Gastroesophageal sphincter (tissue), 4 donors: ENCODE measurements at regions not wholly inside any gene's neighbourhood (a gene's known extent, or its start where the extent isn't known, plus 50 kb on each side); places are given as distances from the start of the nearest gene placed in this dataset.

ENCODE experiments used
- ATAC-seq: fragments of 150-250 bp; one replicate; pipeline ENCODE4 v1.9.1; 2016; ENCODE audit warnings: mild to moderate bottlenecking, moderate library complexity
- H3K27ac ChIP-seq, 4 donors: fragments of 200-600 bp; sonication (generic) in 3 of 4; 1 replicate in 3 of 4; 2 replicates in 1 of 4; pipeline ENCODE4 v1.5.1; 2016 to 2019
- H3K27me3 ChIP-seq: fragments of 200-600 bp; sonication (generic); one replicate; pipeline ENCODE4 v1.5.1; 2019
- H3K36me3 ChIP-seq, 2 donors: fragments of 200-600 bp; sonication (generic); one replicate each; pipeline ENCODE4 v1.5.1; 2019; ENCODE audit warnings: control low read depth in 1 of 2
- H3K4me1 ChIP-seq, 3 donors: fragments of 200-600 bp; sonication (generic); 1 replicate in 2 of 3; 2 replicates in 1 of 3; pipeline ENCODE4 v1.5.1; 2016 to 2019; ENCODE audit warnings: control low read depth in 2 of 3
- H3K4me3 ChIP-seq, 2 donors: fragments of 200-600 bp; sonication (generic); one replicate each; pipeline ENCODE4 v1.5.1; 2019; ENCODE audit warnings: mild to moderate bottlenecking in 1 of 2, moderate library complexity in 1 of 2
- H3K9me3 ChIP-seq, 3 donors: fragments of 200-600 bp; sonication (generic); one replicate each; pipeline ENCODE4 v1.5.1; 2017 to 2019; ENCODE audit warnings: control low read depth in 2 of 3
- EP300 ChIP-seq: sonication (generic); formaldehyde crosslinking; IDR thresholded peaks from one replicate; pipeline ENCODE4 v1.6.1; 2017; ENCODE audit warnings: antibody characterized with exemption, mild to moderate bottlenecking
- POLR2A ChIP-seq, 2 donors: fragments of 450-650 bp; IDR thresholded peaks; one replicate each; pipeline ENCODE4 v1.6.1; 2017; ENCODE audit warnings: antibody characterized with exemption in 2 of 2, mild to moderate bottlenecking in 2 of 2, moderate library complexity in 1 of 2
- POLR2AphosphoS5 ChIP-seq: sonication (generic); formaldehyde crosslinking; IDR thresholded peaks from one replicate; pipeline ENCODE4 v1.6.1; 2017; ENCODE audit warnings: antibody characterized with exemption
- WGBS, 2 donors: methylation state at CpG; one replicate each; pipeline ENCODE4 v1.1.5; 2018; ENCODE audit warnings: low coverage in 1 of 2; 5-methylcytosine and 5-hydroxymethylcytosine counted together
- TF ChIP-seq, protein P1 (sequence below), 4 experiments: fragments of 200-600 bp in 2 of 4; fragments of 450-650 bp in 2 of 4; sonication (generic) in 1 of 4; IDR thresholded peaks; one replicate each; pipeline ENCODE4 v1.5.1; 2017 to 2019; ENCODE audit warnings: antibody characterized with exemption in 4 of 4, mild to moderate bottlenecking in 2 of 4, moderate library complexity in 2 of 4

DNA sequence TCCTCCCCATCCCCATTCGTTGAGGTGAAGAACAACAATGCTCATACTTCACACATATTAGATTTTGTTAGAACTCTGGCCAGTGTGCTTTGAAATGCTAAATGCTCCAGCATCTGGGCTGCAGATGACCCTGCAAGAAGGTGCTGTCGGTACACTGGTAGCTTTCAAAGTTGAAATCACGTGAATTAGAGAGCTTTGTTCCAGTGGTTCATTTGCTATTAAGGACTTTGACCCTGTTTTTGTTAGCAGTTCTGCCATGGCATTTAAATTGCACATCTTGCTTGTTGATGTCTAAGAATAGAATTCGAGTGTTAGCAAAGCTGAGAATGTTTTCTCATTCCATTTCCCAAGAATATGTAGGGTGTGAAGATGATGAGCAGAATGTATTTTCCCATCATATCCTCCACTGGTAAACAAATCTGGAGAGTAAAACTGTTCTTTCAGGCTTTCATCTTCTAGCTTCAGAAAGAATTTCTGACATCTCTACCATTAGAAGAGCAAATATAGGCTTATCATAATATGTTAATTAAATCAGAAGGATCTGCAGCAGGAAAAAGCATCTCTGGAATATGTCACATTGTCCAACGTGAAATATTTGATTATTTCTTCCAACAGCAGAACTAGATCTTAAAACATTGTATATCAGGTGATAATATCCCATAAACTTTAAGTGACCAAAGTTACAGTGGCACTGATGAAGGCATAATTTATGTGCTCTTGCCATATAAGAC, 98.8 kb upstream of the PDE3A start:
- Histone ChIP-seq H3K27ac (peak overlapping the region; percentile 68 to 80 (median 79)), H3K36me3 (no peaks in the 10 kb centered on the region), H3K27me3 (no peaks in the 10 kb centered on the region), H3K9me3 (no peaks in the 10 kb centered on the region), H3K4me1 (peaks cover 0 to 55% (median 21%) of the 10 kb centered on the region in 3 donors), H3K4me3 (no peak overlapping the region)
- WGBS, 2 donors = 13 to 34% methylated on average over 3 to 5 of the region's 5 CpGs
- ATAC-seq = no peak
- TF ChIP-seq, protein P1, sequence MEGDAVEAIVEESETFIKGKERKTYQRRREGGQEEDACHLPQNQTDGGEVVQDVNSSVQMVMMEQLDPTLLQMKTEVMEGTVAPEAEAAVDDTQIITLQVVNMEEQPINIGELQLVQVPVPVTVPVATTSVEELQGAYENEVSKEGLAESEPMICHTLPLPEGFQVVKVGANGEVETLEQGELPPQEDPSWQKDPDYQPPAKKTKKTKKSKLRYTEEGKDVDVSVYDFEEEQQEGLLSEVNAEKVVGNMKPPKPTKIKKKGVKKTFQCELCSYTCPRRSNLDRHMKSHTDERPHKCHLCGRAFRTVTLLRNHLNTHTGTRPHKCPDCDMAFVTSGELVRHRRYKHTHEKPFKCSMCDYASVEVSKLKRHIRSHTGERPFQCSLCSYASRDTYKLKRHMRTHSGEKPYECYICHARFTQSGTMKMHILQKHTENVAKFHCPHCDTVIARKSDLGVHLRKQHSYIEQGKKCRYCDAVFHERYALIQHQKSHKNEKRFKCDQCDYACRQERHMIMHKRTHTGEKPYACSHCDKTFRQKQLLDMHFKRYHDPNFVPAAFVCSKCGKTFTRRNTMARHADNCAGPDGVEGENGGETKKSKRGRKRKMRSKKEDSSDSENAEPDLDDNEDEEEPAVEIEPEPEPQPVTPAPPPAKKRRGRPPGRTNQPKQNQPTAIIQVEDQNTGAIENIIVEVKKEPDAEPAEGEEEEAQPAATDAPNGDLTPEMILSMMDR (IDR thresholded peaks at IDR 0.05) = no peak
- TF ChIP-seq POLR2AphosphoS5 = no peak
- no peak for TF ChIP-seq POLR2A (IDR thresholded peaks at IDR 0.05)
- no peak for TF ChIP-seq EP300

DNA sequence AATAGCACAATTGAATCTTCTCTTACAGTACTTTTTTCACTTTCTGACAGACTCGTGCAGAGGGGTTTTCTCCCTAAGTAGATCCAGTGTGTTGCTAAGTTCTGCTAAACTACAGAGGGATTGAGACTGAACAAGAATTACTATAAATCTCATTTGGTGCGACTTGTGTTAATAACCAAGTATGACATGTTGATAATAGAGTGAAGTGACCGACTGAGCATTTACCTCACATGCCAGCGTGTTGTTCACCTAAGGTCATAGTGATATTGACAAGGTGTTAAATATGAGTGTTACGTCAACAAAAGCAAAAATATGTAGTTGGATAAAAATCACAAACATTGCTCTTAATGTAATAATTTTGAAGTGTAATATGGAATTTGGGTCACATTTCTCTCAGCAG, 97.8 kb upstream of the PDE3A start:
- no peaks in the 10 kb centered on the region for H3K36me3 ChIP-seq
- H3K9me3 ChIP-seq = no peaks in the 10 kb centered on the region
- ATAC-seq = no peak
- H3K27me3 ChIP-seq = no peaks in the 10 kb centered on the region
- 16 to 37% methylated on average over 5 of the region's 5 CpGs for WGBS, 2 donors
- TF ChIP-seq POLR2AphosphoS5 = no peak
- no peak for TF ChIP-seq POLR2A (IDR thresholded peaks at IDR 0.05)
- TF ChIP-seq, protein P1 (IDR thresholded peaks at IDR 0.05) = no peak
- TF ChIP-seq EP300 = no peak
- peak overlapping the region; percentile 75 to 80 (median 79) for H3K27ac ChIP-seq
- no peak overlapping the region for H3K4me3 ChIP-seq
- peaks cover 0 to 65% (median 21%) of the 10 kb centered on the region in 3 donors for H3K4me1 ChIP-seq

DNA sequence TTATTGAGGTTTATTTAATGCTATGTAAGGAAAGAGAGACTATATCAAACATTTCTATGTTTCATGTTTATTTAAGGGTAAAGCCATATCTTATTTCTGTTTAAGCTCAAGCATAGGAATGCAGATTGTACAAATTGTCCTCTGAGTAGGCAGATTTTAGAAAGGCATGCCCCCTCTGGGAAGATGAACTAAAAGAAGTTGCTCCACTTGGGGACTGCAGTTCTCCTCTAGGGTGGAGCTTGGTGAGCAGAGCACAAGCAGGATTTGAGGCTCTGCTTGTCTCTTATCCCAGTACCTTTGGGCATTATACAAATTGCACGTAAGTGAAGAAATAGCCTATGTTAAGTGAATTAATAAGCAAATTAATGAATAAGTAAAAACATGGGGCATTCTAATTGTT, 96.2 kb upstream of the PDE3A start:
- H3K4me1 ChIP-seq = peaks cover 0 to 65% (median 21%) of the 10 kb centered on the region in 3 donors
- H3K27me3 ChIP-seq = no peaks in the 10 kb centered on the region
- no peak overlapping the region for H3K4me3 ChIP-seq
- peak overlapping the region; percentile 38 to 85 (median 80) for H3K27ac ChIP-seq
- no peaks in the 10 kb centered on the region for H3K9me3 ChIP-seq
- WGBS, 2 donors = 40 to 89% methylated on average over 1 of the region's 1 CpG
- TF ChIP-seq, protein P1 (IDR thresholded peaks at IDR 0.05) = peak in 2 of 4 experiments; percentile 9
- TF ChIP-seq POLR2AphosphoS5 = no peak
- H3K36me3 ChIP-seq = no peaks in the 10 kb centered on the region
- ATAC-seq = no peak

DNA sequence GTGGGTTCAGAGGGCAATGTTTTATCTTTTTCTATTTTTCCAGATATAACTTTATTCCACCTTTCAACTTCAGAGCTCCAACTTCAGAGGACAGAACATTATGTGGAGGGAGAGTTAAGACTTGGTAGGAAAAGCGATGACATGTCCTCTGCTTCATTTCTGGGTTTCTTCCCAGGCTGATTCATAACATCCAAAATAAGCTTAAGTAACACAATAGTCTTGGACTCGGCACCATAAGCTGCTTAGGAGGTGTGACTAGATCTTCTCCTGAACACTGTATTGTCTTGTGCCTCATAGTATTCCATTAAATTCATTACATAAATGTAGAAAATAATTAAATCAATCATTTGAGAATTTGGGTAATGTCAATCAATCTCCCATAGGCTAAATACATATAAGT, 95.5 kb upstream of the PDE3A start:
- no peaks in the 10 kb centered on the region for H3K36me3 ChIP-seq
- ATAC-seq = peak; percentile 80
- TF ChIP-seq POLR2AphosphoS5 = peak; percentile 65
- no peak for TF ChIP-seq POLR2A (IDR thresholded peaks at IDR 0.05)
- no peaks in the 10 kb centered on the region for H3K27me3 ChIP-seq
- H3K4me1 ChIP-seq = peaks cover 0 to 65% (median 21%) of the 10 kb centered on the region in 3 donors
- WGBS, 2 donors = 0 to 12% methylated on average over 1 to 2 of the region's 2 CpGs
- H3K9me3 ChIP-seq = no peaks in the 10 kb centered on the region
- H3K27ac ChIP-seq = peak overlapping the region; percentile 65 to 85 (median 80)
- H3K4me3 ChIP-seq = no peak overlapping the region

DNA sequence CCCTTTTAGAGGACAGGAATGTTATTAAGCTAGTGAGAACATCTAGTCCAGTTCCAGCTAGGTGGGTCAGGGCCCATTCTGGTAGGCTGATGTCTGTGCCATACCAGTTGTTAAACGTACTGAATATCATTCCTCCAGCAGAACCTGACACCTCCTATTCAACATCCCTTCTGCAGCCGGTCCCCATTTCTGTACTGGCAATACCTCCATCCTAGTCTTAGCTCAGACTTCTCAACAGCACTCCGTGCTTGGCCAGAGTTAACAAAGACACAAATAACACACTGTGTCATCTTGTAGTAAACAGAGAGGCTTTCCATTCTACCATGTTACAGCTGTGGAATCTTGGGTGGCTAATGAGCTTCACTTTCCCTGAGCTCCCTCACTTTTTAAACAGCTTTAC, 94.3 kb upstream of the PDE3A start:
- peaks cover 0 to 68% (median 21%) of the 10 kb centered on the region in 3 donors for H3K4me1 ChIP-seq
- H3K27ac ChIP-seq = peak overlapping the region; percentile 45 to 87 (median 80)
- peak; percentile 64 for ATAC-seq
- no peaks in the 10 kb centered on the region for H3K36me3 ChIP-seq
- H3K4me3 ChIP-seq = no peak overlapping the region
- TF ChIP-seq POLR2AphosphoS5 = peak; percentile 63
- TF ChIP-seq, protein P1 (IDR thresholded peaks at IDR 0.05) = no peak
- 17 to 37% methylated on average over 2 to 3 of the region's 3 CpGs for WGBS, 2 donors
- H3K9me3 ChIP-seq = no peaks in the 10 kb centered on the region
- no peaks in the 10 kb centered on the region for H3K27me3 ChIP-seq
